ENCODE measurements at regions not wholly inside any gene's neighbourhood (a gene's known extent, or its start where the extent isn't known, plus 50 kb on each side); places are given as distances from the start of the nearest gene placed in this dataset.

- no peak overlapping the region for H3K9ac ChIP-seq (ENCODE audit: low read depth, low read length)
- ATAC-seq (ENCODE audit: insufficient read depth, low read depth) (no peak), DNase-seq (no peak)
- no peaks in the 10 kb centered on the region for H3K9me3 ChIP-seq (ENCODE audit: insufficient read depth, low read length, severe bottlenecking)
- H3K4me1 ChIP-seq (ENCODE audit: insufficient read depth, low read length): no peaks in the 10 kb centered on the region
- H2AFZ ChIP-seq (ENCODE audit: low read depth, low read length): no peak overlapping the region
- H3K36me3 ChIP-seq (ENCODE audit: insufficient read depth, low read length): no peaks in the 10 kb centered on the region
- TF ChIP-seq CTCF (IDR thresholded peaks at IDR 0.05; ENCODE audit: borderline replicate concordance, extremely low read depth, low read length, poor library complexity, severe bottlenecking) (no peak), EZH2 (IDR thresholded peaks at IDR 0.05; ENCODE audit: borderline replicate concordance, low read depth, low read length, severe bottlenecking) (no peak)
- no peak overlapping the region for H3K27ac ChIP-seq (ENCODE audit: low read length)
- peaks cover 24% of the 10 kb centered on the region for H3K27me3 ChIP-seq (ENCODE audit: insufficient read depth, low read length, poor library complexity)
- no peak overlapping the region for H3K4me2 ChIP-seq (ENCODE audit: insufficient read depth, low read length)
- H4K20me1 ChIP-seq (ENCODE audit: insufficient read depth, low read length): no peaks in the 10 kb centered on the region
- H3K79me2 ChIP-seq (ENCODE audit: insufficient read depth, low read length): no peaks in the 10 kb centered on the region
- H3K4me3 ChIP-seq (ENCODE audit: low read depth in 1 of 2, low read length in 2 of 2): no peak overlapping the region
Observed at GRCh38 chr14:62099091-62099490, 336.9 kb downstream of the SNAPC1 start.

DNA sequence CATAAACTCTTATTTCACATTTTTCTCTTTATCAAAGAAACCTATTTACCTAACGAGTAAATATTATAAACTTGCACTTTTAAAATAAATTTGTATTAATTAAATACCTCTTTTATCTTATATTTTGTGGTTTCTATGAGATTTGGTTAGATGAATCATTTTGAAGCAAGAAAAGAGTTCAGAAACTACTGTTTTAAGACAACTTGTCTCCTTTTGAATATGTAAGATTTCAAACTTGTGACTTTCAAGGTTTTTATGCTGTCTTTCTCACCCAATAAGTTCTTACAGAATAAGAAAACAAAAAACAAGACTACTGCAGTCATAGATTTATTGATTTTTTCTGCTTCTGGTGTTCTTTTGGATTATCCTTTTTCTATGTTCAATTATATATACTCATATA lies 339.0 kb downstream of the SNAPC1 start:
- no peak for TF ChIP-seq EZH2 (IDR thresholded peaks at IDR 0.05; ENCODE audit: borderline replicate concordance, low read depth, low read length, severe bottlenecking)
- TF ChIP-seq CTCF (IDR thresholded peaks at IDR 0.05; ENCODE audit: borderline replicate concordance, extremely low read depth, low read length, poor library complexity, severe bottlenecking): no peak

GRCh38 chr14:62101673-62102348 lies 339.6 kb downstream of the SNAPC1 start:
- H3K4me1 ChIP-seq (ENCODE audit: insufficient read depth, low read length): no peaks in the 10 kb centered on the region
- H2AFZ ChIP-seq (ENCODE audit: low read depth, low read length): no peak overlapping the region
- no peak overlapping the region for H3K4me3 ChIP-seq (ENCODE audit: low read depth in 1 of 2, low read length in 2 of 2)
- H3K36me3 ChIP-seq (ENCODE audit: insufficient read depth, low read length): no peaks in the 10 kb centered on the region
- no peaks in the 10 kb centered on the region for H3K9me3 ChIP-seq (ENCODE audit: insufficient read depth, low read length, severe bottlenecking)
- TF ChIP-seq CTCF (IDR thresholded peaks at IDR 0.05; ENCODE audit: borderline replicate concordance, extremely low read depth, low read length, poor library complexity, severe bottlenecking): no peak
- no peak for TF ChIP-seq EZH2 (IDR thresholded peaks at IDR 0.05; ENCODE audit: borderline replicate concordance, low read depth, low read length, severe bottlenecking)
- H3K79me2 ChIP-seq (ENCODE audit: insufficient read depth, low read length): no peaks in the 10 kb centered on the region
- DNase-seq: no peak
- ATAC-seq (ENCODE audit: insufficient read depth, low read depth): no peak
- no peak overlapping the region for H3K9ac ChIP-seq (ENCODE audit: low read depth, low read length)
- H3K27me3 ChIP-seq (ENCODE audit: insufficient read depth, low read length, poor library complexity): peaks cover 28% of the 10 kb centered on the region
- H3K27ac ChIP-seq (ENCODE audit: low read length): no peak overlapping the region
- no peaks in the 10 kb centered on the region for H4K20me1 ChIP-seq (ENCODE audit: insufficient read depth, low read length)
- H3K4me2 ChIP-seq (ENCODE audit: insufficient read depth, low read length): no peak overlapping the region

More for the DNA sequence above, 339.0 kb downstream of the SNAPC1 start:
- Histone ChIP-seq H3K27me3 (ENCODE audit: insufficient read depth, low read length, poor library complexity) (peaks cover 28% of the 10 kb centered on the region), H3K9me3 (ENCODE audit: insufficient read depth, low read length, severe bottlenecking) (no peaks in the 10 kb centered on the region), H2AFZ (ENCODE audit: low read depth, low read length) (no peak overlapping the region), H3K79me2 (ENCODE audit: insufficient read depth, low read length) (no peaks in the 10 kb centered on the region), H3K4me1 (ENCODE audit: insufficient read depth, low read length) (no peaks in the 10 kb centered on the region), H3K9ac (ENCODE audit: low read depth, low read length) (no peak overlapping the region), H3K4me3 (ENCODE audit: low read depth in 1 of 2, low read length in 2 of 2) (no peak overlapping the region), H4K20me1 (ENCODE audit: insufficient read depth, low read length) (no peaks in the 10 kb centered on the region), H3K36me3 (ENCODE audit: insufficient read depth, low read length) (no peaks in the 10 kb centered on the region), H3K27ac (ENCODE audit: low read length) (no peak overlapping the region), H3K4me2 (ENCODE audit: insufficient read depth, low read length) (no peak overlapping the region)
- no peak for DNase-seq
- no peak for ATAC-seq (ENCODE audit: insufficient read depth, low read depth)
